ENCODE measurements at regions not wholly inside any gene's neighbourhood (a gene's known extent, or its start where the extent isn't known, plus 50 kb on each side); places are given as distances from the start of the nearest gene placed in this dataset.

DNA sequence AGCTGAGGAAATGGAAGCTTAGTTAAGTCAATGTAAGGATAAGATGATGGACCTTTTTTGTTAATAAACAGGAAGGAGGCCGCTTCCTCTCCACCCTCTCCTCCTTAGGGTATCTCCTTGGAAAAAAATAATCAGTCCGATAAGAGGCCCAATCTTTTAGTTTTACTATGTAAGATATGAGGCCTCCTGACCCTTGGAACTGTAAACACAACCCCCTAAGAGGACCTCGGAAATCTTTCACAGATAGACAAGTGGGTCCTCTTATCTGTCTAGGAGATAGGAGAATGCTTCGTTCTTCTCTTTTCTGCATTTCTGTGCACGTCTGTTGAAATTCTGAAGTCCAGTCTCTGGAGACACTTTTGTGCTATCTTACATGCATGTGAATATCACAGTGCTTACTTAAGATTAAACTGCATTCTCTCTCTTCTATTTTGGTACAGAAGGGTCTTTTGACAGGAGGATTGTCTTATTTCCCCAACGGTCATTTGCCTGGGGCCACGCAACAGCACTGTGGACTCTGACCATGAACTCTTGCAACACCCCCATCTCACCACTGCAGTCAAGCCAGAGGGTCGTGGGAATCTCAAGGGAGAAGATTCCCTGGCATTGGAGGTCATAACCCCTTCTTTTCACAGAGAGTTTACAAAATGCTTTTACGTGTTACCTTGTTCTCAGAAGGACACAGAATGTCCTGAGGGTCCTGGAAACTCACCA is 313.0 kb upstream of the RTL1 start:
- no peak for DNase-seq
- TF ChIP-seq, protein P1, sequence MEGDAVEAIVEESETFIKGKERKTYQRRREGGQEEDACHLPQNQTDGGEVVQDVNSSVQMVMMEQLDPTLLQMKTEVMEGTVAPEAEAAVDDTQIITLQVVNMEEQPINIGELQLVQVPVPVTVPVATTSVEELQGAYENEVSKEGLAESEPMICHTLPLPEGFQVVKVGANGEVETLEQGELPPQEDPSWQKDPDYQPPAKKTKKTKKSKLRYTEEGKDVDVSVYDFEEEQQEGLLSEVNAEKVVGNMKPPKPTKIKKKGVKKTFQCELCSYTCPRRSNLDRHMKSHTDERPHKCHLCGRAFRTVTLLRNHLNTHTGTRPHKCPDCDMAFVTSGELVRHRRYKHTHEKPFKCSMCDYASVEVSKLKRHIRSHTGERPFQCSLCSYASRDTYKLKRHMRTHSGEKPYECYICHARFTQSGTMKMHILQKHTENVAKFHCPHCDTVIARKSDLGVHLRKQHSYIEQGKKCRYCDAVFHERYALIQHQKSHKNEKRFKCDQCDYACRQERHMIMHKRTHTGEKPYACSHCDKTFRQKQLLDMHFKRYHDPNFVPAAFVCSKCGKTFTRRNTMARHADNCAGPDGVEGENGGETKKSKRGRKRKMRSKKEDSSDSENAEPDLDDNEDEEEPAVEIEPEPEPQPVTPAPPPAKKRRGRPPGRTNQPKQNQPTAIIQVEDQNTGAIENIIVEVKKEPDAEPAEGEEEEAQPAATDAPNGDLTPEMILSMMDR (IDR thresholded peaks at IDR 0.05) = no peak
- 23 to 31% methylated on average over 9 of the region's 9 CpGs for WGBS, 2 donors

DNA sequence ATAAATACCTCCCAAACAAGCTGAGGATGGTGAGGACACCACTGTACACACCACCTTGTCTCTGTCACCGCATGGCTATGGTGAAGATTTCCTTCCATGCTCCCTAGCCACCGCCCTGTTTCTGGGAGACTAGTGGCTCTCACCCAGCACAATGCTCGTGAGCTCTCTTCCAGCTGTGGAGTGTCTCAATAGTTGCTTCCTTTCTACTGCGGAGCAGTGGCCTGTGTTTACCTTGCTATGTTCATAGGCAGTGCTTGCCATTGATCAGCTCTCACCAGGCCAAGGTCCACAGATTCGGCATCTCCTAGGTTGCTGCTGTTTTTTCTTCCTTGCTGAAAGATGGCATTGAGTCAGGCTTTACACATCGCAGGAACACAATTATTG is 313.6 kb upstream of the RTL1 start:
- Histone ChIP-seq H3K27ac (no peak overlapping the region), H3K27me3 (peaks cover 0 to 6% (median 0%) of the 10 kb centered on the region in 7 donors), H3K9me3 (peaks cover 0 to 13% (median 0%) of the 10 kb centered on the region in 11 donors), H3K36me3 (no peaks in the 10 kb centered on the region), H3K4me1 (no peaks in the 10 kb centered on the region), H3K4me3 (no peak overlapping the region)
- intact Hi-C loops (cut with DNase I) = no loop called here
- TF ChIP-seq, protein P1 (IDR thresholded peaks at IDR 0.05) = no peak
- ATAC-seq (no peak), DNase-seq (no peak)
- WGBS, 2 donors = 61 to 63% methylated on average over 6 of the region's 6 CpGs

More for the DNA sequence above, 313.0 kb upstream of the RTL1 start:
- H3K4me3 ChIP-seq = no peak overlapping the region
- H3K9me3 ChIP-seq = peaks cover 0 to 12% (median 0%) of the 10 kb centered on the region in 11 donors
- H3K27me3 ChIP-seq = peaks cover 0 to 6% (median 0%) of the 10 kb centered on the region in 7 donors
- H3K36me3 ChIP-seq = no peaks in the 10 kb centered on the region
- no peak overlapping the region for H3K27ac ChIP-seq
- intact Hi-C loops (cut with DNase I) = no loop called here
- no peak for ATAC-seq
- no peaks in the 10 kb centered on the region for H3K4me1 ChIP-seq

DNA sequence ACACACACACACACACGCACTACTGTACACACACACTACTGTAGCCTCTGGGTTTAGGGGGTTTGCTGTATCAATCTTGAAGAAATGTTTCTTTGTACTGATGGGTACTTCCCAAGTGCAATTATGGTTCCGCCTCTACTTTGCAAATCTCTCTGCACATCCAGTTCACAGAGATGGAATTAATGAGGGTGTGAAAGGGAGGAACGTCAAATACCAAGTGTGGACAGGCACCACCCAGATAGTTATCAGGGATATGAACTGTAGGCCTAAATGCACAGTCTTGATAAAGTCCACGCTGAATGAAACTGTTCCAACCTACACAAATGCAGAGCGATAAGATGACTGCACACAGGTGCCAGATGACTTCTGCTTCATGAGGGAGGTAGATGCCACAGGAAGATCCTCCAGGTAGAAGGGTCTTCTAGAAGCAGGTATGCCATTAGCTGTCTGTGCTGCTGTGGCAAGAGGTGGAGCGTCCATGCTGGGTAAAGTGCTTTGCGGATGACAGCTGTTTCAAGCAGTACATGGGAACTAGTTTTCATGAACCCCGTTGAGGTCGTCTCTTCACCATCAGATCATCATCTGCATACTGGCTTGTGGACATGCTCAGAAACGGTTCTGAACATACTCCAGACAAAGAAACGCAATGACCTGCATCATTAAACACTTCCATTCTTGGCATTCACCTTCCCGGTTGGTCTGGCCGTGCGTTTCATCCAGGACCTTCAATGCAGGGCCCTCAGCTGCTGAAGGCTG is 314.3 kb upstream of the RTL1 start:
- Histone ChIP-seq H3K4me3 (no peak overlapping the region), H3K27ac (no peak overlapping the region), H3K27me3 (peaks cover 0 to 9% (median 0%) of the 10 kb centered on the region in 7 donors), H3K4me1 (no peaks in the 10 kb centered on the region), H3K36me3 (no peaks in the 10 kb centered on the region), H3K9me3 (peaks cover 0 to 12% (median 0%) of the 10 kb centered on the region in 11 donors)
- ATAC-seq (no peak), DNase-seq (no peak)
- 85 to 90% methylated on average over 14 of the region's 14 CpGs for WGBS, 2 donors
- TF ChIP-seq, protein P1 (IDR thresholded peaks at IDR 0.05) = no peak
- intact Hi-C loops (cut with DNase I) = no loop called here

DNA sequence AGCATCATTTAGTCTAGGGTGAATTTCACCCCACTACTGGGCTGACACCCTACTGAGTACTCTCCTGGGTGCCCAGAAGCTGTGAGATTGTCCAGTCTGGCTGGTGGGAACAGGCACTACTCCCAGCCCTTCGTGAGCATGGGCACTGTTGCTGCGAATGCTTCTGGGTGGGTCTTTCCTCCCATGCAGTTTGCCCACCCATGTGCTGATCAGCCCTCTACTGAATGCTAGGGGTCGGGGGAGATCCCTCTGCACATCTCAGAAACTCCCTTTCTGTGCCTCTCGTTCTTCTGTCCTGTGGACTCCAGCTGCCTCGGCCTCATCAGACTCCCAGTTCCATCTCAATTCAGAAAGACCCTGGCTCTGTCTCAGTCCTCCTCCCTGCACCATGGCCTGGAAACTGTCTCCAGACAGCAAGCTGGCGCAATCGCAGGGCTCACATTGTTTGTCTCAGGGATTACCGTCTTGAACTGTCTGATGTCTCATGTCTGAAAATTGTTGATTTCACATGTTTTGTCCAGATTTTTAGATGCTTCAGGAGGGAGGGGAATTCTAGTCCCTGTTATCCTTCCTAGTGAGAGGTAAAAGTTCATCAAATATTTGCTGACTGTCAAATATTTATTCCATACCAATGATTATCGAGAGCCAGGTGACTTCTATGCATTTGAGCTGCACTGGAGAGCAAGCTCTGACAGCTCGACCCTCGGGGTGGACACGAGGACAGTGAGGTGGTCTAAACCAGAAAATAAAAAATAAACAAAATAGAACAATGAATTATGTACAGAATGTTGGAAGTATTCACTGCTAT is 316.6 kb upstream of the RTL1 start:
- no peak for DNase-seq
- WGBS, 2 donors = 86% methylated on average over 12 of the region's 12 CpGs
- TF ChIP-seq, protein P1 (IDR thresholded peaks at IDR 0.05) = no peak
- ATAC-seq = no peak
- no peaks in the 10 kb centered on the region for H3K36me3 ChIP-seq
- H3K4me1 ChIP-seq = no peaks in the 10 kb centered on the region
- no peak overlapping the region for H3K27ac ChIP-seq
- peaks cover 0 to 9% (median 0%) of the 10 kb centered on the region in 11 donors for H3K9me3 ChIP-seq
- intact Hi-C loops (cut with DNase I) = no loop called here
- peaks cover 0 to 20% (median 5%) of the 10 kb centered on the region in 7 donors for H3K27me3 ChIP-seq
- no peak overlapping the region for H3K4me3 ChIP-seq
